ENCODE measurements at regions not wholly inside any gene's neighbourhood (a gene's known extent, or its start where the extent isn't known, plus 50 kb on each side); places are given as distances from the start of the nearest gene placed in this dataset.

GRCh38 chr7:93008833-93009232, 108.9 kb downstream of the SAMD9 start:
- no peak overlapping the region for H3K4me3 ChIP-seq (ENCODE audit: low read depth, low read length)
- TF ChIP-seq, protein P1, sequence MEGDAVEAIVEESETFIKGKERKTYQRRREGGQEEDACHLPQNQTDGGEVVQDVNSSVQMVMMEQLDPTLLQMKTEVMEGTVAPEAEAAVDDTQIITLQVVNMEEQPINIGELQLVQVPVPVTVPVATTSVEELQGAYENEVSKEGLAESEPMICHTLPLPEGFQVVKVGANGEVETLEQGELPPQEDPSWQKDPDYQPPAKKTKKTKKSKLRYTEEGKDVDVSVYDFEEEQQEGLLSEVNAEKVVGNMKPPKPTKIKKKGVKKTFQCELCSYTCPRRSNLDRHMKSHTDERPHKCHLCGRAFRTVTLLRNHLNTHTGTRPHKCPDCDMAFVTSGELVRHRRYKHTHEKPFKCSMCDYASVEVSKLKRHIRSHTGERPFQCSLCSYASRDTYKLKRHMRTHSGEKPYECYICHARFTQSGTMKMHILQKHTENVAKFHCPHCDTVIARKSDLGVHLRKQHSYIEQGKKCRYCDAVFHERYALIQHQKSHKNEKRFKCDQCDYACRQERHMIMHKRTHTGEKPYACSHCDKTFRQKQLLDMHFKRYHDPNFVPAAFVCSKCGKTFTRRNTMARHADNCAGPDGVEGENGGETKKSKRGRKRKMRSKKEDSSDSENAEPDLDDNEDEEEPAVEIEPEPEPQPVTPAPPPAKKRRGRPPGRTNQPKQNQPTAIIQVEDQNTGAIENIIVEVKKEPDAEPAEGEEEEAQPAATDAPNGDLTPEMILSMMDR (IDR thresholded peaks at IDR 0.05; ENCODE audit: insufficient read depth, low read depth, low read length) = no peak
- no peak for DNase-seq (ENCODE audit: low read depth)

DNA sequence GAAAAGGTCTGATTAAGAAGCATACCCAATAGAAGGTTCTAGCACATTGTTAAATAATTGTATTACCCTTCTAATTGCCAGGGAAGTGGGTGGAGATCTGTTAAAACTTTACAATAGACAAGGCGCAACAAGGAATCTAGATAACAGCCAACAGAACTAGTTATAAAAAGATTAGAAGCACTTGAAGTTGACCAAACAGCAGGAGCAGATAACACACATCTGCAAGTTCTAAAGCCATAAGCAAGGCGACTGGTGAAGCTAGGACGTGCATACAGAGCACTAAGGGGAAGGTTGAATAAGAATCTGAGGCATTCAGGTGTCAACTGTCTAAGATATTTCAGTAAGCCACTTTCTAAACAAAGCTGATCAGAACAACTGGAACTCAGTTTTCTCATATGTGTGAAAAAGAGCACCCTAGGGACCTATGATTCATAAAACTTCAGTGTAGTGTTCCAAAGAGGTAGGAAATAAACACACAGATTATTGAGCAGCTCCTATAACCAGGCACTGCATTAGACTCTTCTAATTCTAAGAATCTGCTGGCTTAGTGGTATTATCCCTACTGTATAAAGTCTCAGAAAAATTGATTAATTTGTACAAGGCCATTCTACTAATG, 111.2 kb downstream of the SAMD9 start:
- TF ChIP-seq, protein P1 (IDR thresholded peaks at IDR 0.05; ENCODE audit: insufficient read depth, low read depth, low read length) = no peak
- DNase-seq (ENCODE audit: low read depth) = no peak
- H3K4me3 ChIP-seq (ENCODE audit: low read depth, low read length) = no peak overlapping the region

- DNase-seq (ENCODE audit: low read depth) = no peak
- no peak overlapping the region for H3K4me3 ChIP-seq (ENCODE audit: low read depth, low read length)
- TF ChIP-seq, protein P1 (IDR thresholded peaks at IDR 0.05; ENCODE audit: insufficient read depth, low read depth, low read length) = no peak
These were observed 112.9 kb downstream of the SAMD9 start for GRCh38 chr7:93004906-93005305.

DNA sequence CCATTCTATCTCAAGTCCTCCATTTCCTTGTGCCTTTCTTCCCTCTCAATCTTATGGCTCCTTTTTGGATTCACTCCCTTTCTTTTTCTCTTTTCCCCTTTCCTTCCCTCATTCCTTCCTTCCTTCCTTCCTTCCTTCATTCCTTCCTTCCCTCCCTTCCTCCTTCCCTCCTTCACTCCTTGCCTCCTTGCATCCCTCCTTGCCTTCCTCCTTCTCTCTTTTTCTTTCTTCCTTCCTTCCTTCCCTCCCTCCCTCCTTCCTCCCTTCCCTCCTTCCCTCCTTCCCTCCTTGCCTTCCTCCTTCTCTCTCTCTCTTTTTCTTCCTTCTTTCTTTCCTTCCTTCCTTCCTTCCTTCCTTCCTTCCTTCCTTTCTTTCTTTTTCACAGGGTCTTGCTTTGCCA, 120.1 kb downstream of the SAMD9 start:
- TF ChIP-seq, protein P1 (IDR thresholded peaks at IDR 0.05; ENCODE audit: insufficient read depth, low read depth, low read length) = no peak
- DNase-seq (ENCODE audit: low read depth) = no peak
- no peak overlapping the region for H3K4me3 ChIP-seq (ENCODE audit: low read depth, low read length)

- TF ChIP-seq, protein P1 (IDR thresholded peaks at IDR 0.05; ENCODE audit: insufficient read depth, low read depth, low read length) = no peak
- DNase-seq (ENCODE audit: low read depth) = peak; percentile 8
- no peak overlapping the region for H3K4me3 ChIP-seq (ENCODE audit: low read depth, low read length)
These were observed 120.6 kb downstream of the SAMD9 start for GRCh38 chr7:92997152-92997551.

GRCh38 chr7:92994901-92995300, 122.9 kb downstream of the SAMD9 start:
- TF ChIP-seq, protein P1 (IDR thresholded peaks at IDR 0.05; ENCODE audit: insufficient read depth, low read depth, low read length) = no peak
- DNase-seq (ENCODE audit: low read depth) = no peak
- no peak overlapping the region for H3K4me3 ChIP-seq (ENCODE audit: low read depth, low read length)

DNA sequence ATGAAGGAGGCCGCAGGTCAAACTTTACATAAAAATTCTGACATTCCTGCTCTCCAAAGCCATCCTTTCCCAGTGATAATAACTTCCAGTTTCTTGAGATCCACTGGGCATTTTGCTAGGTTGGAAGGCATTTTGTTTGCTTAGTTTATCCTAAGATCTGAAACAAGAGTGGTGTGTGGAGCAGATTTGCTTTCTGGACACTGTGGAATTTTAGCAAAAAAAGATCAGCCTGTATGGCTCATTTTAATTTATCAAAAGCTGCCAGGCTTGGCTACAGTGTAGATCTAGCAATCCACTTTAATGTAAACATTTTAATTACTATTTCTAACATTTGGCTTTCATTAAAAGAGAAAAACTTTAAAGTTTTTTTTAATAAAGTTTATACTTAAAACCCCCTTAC, 124.8 kb downstream of the SAMD9 start:
- no peak overlapping the region for H3K4me3 ChIP-seq (ENCODE audit: low read depth, low read length)
- TF ChIP-seq, protein P1 (IDR thresholded peaks at IDR 0.05; ENCODE audit: insufficient read depth, low read depth, low read length) = no peak
- no peak for DNase-seq (ENCODE audit: low read depth)
